DND-41 (cell line): ENCODE measurements at regions not wholly inside any gene's neighbourhood (a gene's known extent, or its start where the extent isn't known, plus 50 kb on each side); places are given as distances from the start of the nearest gene placed in this dataset.

Experiments
- ATAC-seq: fragments of 200-7000 bp; cut with Tn5 transposase; 3 replicates; pipeline ENCODE4 v1.9.1; 2021; ENCODE audit warnings: low read depth; ENCODE audit not compliant: insufficient read depth
- DNase-seq: peaks from one replicate; pipeline ENCODE4 v3.0.0-alpha.2; 2020
- H2AFZ ChIP-seq: 2 replicates; pipeline ENCODE4 v1.6.0; 2012; ENCODE audit warnings: low read depth, low read length
- H3K27ac ChIP-seq: 2 replicates; pipeline ENCODE4 v1.5.1; 2012; ENCODE audit warnings: low read length, inconsistent platforms
- H3K27me3 ChIP-seq: fragments of 200-600 bp; sonication (generic); 2 replicates; pipeline ENCODE4 v1.6.0; 2012; ENCODE audit warnings: low read length, mild to moderate bottlenecking, inconsistent platforms; ENCODE audit not compliant: insufficient read depth, poor library complexity
- H3K36me3 ChIP-seq: 2 replicates; pipeline ENCODE4 v1.5.1; 2012; ENCODE audit warnings: low read length, inconsistent platforms; ENCODE audit not compliant: insufficient read depth
- H3K4me1 ChIP-seq: 2 replicates; pipeline ENCODE4 v1.5.1; 2012; ENCODE audit warnings: mild to moderate bottlenecking, low read length; ENCODE audit not compliant: insufficient read depth
- H3K4me2 ChIP-seq: 2 replicates; pipeline ENCODE4 v1.6.0; 2012; ENCODE audit warnings: mild to moderate bottlenecking, moderate library complexity, low read length, inconsistent platforms; ENCODE audit not compliant: insufficient read depth
- H3K4me3 ChIP-seq, 2 experiments: fragments of 200-600 bp in 1 of 2; shearing (Covaris generic) in 1 of 2; 2 replicates each; pipeline ENCODE4 v1.5.1; 2012 to 2016; ENCODE audit warnings: inconsistent platforms in 2 of 2, low read length in 2 of 2, mild to moderate bottlenecking in 2 of 2, low read depth in 1 of 2, moderate library complexity in 1 of 2
- H3K79me2 ChIP-seq: 2 replicates; pipeline ENCODE4 v1.6.0; 2012; ENCODE audit warnings: low read length, inconsistent platforms; ENCODE audit not compliant: insufficient read depth
- H3K9ac ChIP-seq: 2 replicates; pipeline ENCODE4 v1.6.0; 2012; ENCODE audit warnings: low read depth, mild to moderate bottlenecking, inconsistent platforms, low read length, moderate library complexity
- H3K9me3 ChIP-seq: 2 replicates; pipeline ENCODE4 v1.5.1; 2012; ENCODE audit warnings: low read length, moderate library complexity, mild to moderate bottlenecking, inconsistent platforms; ENCODE audit not compliant: insufficient read depth, severe bottlenecking
- H4K20me1 ChIP-seq: 2 replicates; pipeline ENCODE4 v1.6.0; 2012; ENCODE audit warnings: low read length; ENCODE audit not compliant: insufficient read depth
- CTCF ChIP-seq: IDR thresholded peaks from 2 replicates; pipeline ENCODE4 v1.5.1; 2012; ENCODE audit warnings: borderline replicate concordance, low read length, moderate library complexity, mild to moderate bottlenecking; ENCODE audit not compliant: poor library complexity, severe bottlenecking; ENCODE audit errors: extremely low read depth
- EZH2 ChIP-seq: IDR thresholded peaks from 3 replicates; pipeline ENCODE4 v1.6.1; 2012; ENCODE audit warnings: borderline replicate concordance, low read depth, mild to moderate bottlenecking, moderate library complexity, low read length, inconsistent platforms; ENCODE audit not compliant: severe bottlenecking

- Histone ChIP-seq H3K27ac (no peak overlapping the region), H3K4me1 (no peaks in the 10 kb centered on the region), H3K9me3 (no peaks in the 10 kb centered on the region), H3K79me2 (no peaks in the 10 kb centered on the region), H4K20me1 (no peaks in the 10 kb centered on the region), H3K36me3 (no peaks in the 10 kb centered on the region), H3K4me2 (no peak overlapping the region), H3K27me3 (no peaks in the 10 kb centered on the region), H3K9ac (no peak overlapping the region), H3K4me3 (no peak overlapping the region), H2AFZ (no peak overlapping the region)
- ATAC-seq (no peak), DNase-seq (no peak)
- no peak for TF ChIP-seq EZH2
- no peak for TF ChIP-seq CTCF
Measured at GRCh38 chr4:15148691-15149090, 146.4 kb downstream of the CPEB2 start.

GRCh38 chr4:15149234-15149838, 147.1 kb downstream of the CPEB2 start:
- H3K27ac ChIP-seq: no peak overlapping the region

GRCh38 chr4:15149839-15150592, 147.7 kb downstream of the CPEB2 start:
- Histone ChIP-seq H2AFZ (no peak overlapping the region), H3K79me2 (no peaks in the 10 kb centered on the region)

More at GRCh38 chr4:15149234-15149838, 147.1 kb downstream of the CPEB2 start:
- no peak overlapping the region for H3K4me3 ChIP-seq
- H3K9ac ChIP-seq: no peak overlapping the region
- no peaks in the 10 kb centered on the region for H3K4me1 ChIP-seq
- ATAC-seq: no peak
- no peaks in the 10 kb centered on the region for H3K9me3 ChIP-seq
- no peaks in the 10 kb centered on the region for H3K36me3 ChIP-seq
- no peaks in the 10 kb centered on the region for H3K27me3 ChIP-seq
- DNase-seq: no peak
- H3K79me2 ChIP-seq: no peaks in the 10 kb centered on the region
- TF ChIP-seq EZH2: no peak
- TF ChIP-seq CTCF: no peak
- H4K20me1 ChIP-seq: no peaks in the 10 kb centered on the region
- no peak overlapping the region for H2AFZ ChIP-seq
- no peak overlapping the region for H3K4me2 ChIP-seq

More at GRCh38 chr4:15149839-15150592, 147.7 kb downstream of the CPEB2 start:
- Histone ChIP-seq H3K36me3 (no peaks in the 10 kb centered on the region), H3K4me2 (no peak overlapping the region), H3K4me3 (no peak overlapping the region), H3K9me3 (no peaks in the 10 kb centered on the region), H4K20me1 (no peaks in the 10 kb centered on the region), H3K4me1 (no peaks in the 10 kb centered on the region), H3K27ac (no peak overlapping the region), H3K27me3 (no peaks in the 10 kb centered on the region), H3K9ac (no peak overlapping the region)
- TF ChIP-seq CTCF (no peak), EZH2 (no peak)
- ATAC-seq: no peak
- DNase-seq: no peak
